ENCODE measurements at regions not wholly inside any gene's neighbourhood (a gene's known extent, or its start where the extent isn't known, plus 50 kb on each side); places are given as distances from the start of the nearest gene placed in this dataset.

DNA sequence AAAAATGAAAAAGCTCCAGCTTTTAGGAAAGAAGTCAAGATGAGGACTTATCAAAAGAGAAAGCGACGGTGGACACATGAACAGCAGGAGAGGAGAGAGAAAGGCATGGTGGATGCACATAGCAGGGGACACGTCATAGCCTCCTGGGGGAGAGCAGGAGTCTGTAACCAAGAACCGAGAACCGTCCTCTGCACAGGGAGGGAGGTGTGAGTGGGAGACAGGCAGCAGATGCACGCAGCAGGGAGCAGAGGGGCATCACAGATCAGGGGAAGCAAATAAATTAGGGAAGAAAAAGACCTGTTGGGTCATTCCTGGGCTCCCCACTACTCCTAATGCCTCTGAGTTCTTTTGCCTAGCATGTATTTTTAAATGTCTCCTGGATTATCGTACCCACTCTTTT lies 138.1 kb upstream of the RMST start:
- no peak for DNase-seq (ENCODE audit: low read depth in 2 of 2)

DNA sequence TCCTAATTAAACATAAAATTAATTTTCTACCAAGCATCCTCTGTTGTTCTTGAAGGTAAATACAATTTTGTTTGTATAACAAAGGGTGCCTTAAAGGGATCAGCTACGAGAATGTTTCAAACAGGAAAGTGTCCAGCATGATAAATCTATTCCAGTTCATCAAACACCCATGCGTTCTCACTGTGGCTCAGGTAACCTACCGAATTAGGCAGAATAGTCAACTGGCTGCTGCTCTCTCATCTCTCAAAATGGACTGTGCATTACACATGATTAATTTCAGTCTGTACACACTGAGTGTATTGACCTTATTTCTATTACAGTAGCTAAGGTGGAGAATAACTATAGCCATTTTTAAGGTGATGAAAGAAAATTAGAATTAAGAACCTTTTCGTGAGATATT lies 127.5 kb upstream of the RMST start:
- no peak for DNase-seq (ENCODE audit: low read depth in 2 of 2)

DNA sequence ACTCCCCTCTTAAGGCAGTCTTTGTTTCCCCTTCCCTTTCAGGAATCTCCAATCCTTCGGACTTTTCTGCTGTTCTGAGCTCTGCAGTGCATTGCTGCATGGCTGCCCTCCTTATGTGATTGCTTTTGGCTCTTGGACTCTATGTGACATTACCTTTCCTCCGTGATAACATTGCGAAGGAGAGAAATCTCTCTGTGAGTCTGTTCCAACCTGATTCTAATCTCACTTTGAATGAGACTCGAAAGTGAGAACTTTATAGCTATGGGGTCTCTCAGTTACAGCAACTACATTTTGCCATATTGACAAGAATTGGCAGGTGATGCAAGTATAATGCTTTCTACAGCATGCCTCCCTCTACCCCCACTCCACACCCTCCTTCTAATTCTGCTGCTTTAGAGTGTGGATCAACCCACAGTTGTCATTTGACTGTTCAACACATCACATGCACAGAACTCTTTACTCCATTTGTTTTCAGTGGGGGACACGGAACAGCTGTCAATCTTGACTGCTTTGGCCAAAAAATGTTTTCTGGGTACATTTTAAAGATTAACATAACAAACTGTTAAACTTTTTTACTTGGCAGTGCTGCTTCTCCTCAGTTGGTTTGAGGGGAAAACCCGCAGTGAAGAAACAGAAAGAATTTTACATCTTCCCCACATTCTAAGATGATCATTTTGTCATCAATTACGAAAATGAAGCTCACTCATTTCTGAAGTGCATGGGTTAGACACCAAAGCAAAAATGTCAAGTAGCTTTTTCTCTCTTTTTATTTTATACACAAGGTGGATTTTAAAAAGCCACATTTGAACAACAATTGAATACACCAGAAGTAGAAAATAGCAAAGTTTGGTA lies 125.5 kb upstream of the RMST start:
- no peak for DNase-seq (ENCODE audit: low read depth in 2 of 2)

DNA sequence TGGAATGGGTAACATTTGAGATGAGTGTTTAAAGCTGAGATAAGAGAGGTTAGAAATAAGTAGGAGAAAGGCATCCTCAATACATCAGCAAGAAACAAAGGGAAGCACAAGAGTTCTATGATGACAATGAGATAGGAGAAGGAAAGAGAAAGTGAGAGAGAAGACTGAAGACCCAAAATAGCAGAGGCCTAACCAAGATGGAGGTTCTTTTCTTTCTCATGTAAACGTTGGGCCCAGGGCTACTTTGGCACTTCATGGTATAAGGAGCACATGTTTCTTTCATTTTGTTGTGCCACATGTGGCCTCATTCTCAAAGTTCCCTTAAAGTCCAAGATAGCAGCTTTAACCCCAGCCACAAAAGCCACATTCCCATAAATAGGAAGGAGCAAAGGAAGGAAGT lies 120.5 kb upstream of the RMST start:
- no peak for DNase-seq (ENCODE audit: low read depth in 2 of 2)

DNA sequence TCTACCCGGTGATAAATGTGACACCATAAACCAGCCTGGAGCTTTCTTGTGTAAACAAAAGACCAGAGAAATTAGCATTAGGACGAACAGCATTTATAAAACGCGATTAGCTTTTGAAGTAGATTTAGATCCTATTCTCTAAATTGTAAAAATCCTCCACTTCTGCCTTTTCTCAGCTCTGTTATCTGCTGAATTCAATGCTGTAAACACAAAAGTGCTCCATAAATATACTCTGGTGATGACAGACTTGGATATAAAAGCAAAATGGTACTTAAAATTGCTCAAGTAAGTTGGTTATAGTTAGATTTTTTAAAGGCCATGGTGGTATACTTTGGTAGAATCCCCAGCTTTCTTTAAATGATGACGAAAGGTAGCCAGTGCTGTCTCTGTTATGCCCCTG lies 114.6 kb upstream of the RMST start:
- no peak for DNase-seq (ENCODE audit: low read depth in 2 of 2)

DNA sequence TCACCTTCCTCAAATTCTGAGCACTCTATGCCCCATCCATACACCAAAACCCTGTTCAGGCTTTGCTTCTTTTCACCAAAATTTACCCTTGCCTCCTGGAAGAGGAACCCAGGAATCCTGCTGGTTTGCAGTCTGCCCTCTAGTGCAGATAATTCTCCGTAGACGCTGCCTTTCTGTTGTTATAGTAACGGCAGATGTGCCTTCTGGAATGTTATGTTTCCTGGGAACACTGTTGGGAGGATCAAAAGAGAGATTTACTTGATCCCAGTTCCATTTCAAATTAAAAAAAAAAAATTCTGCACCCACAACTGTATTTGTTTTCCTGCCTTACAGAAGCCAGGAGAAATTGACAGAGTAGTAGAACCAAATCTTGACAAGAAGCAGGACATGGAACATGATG lies 104.2 kb upstream of the RMST start:
- no peak for DNase-seq (ENCODE audit: low read depth in 2 of 2)

DNA sequence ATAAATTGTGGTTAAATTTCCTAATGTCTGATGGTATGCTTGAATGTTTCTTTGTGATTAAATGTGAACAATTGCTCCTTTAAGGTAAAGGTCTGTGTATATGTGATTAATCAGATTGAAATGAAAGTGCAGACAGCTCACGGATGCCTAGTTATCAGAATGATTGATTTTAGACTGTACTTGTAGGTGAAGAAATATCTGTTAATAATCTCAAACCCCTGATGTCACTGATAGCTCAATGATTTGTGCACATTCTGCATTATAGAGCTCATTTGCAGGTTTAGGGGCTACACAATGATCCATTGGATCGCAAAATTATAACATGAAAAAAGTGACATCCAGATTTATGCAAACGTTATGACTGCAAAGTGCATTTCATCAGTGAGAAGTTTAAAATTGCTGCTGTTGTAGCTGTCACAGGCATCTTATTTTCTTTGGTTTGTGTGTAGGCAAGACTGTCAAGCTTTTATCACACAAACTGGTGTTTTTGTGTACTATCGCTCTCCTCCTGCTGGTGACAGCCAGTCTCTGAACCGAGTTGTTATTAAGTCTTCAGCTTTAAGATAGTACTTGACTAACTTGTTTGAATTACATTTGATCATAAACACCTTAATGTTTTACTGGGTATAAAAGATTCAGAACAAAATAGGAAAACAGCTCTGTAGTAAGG lies 103.4 kb upstream of the RMST start:
- no peak for DNase-seq (ENCODE audit: low read depth in 2 of 2)

DNA sequence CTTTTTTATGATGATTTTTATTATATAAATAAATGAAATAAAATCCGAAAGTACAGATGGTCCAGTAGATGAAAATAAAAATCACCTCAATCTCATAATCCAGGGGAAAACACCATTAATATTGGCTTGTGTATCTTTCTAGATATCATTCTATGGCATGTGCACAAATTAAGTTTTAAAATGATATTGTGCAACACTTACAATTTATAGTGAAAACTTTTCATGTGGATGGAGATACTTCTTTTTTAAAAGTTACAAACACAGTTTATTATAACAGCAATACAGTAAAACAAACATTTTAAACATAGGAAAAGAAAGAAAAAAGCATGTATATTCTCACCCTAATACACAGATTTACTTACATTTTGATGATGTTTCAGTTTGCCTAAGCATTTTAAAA lies 98.9 kb upstream of the RMST start:
- no peak for DNase-seq (ENCODE audit: low read depth in 2 of 2)

DNA sequence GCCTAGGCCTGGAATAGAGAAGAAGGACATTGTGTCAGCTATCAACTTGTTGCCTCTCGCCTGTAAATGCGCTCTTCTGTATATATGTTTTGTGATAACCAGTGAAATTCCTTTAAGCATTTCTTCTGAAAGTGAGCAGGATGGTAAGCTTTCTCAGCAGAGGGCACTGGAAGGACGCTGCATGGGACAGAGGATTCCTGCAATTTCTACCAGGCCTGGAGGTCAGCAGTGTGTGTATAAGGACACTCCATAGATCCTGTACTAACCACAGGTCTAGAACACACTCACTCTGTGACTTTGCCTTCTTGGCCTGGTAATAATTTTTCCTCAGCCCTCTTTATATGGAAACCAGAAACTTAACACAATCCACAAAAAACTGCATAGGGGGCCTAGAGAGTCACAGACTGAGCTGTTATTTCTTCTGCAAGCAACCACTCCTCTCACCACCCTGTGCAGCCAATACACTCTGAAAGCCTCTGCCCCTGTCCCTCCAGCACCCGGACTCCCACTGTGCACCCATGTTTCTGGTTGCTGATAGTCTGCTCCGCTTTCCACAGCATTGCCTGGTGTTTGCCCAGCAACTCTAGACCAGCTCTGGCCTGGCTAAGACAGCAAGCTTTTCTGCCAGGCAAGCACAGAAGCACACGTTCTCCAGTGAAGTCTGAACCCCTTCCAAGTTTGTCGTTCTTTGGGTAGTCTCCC lies 94.0 kb upstream of the RMST start:
- no peak for DNase-seq (ENCODE audit: low read depth in 2 of 2)

DNA sequence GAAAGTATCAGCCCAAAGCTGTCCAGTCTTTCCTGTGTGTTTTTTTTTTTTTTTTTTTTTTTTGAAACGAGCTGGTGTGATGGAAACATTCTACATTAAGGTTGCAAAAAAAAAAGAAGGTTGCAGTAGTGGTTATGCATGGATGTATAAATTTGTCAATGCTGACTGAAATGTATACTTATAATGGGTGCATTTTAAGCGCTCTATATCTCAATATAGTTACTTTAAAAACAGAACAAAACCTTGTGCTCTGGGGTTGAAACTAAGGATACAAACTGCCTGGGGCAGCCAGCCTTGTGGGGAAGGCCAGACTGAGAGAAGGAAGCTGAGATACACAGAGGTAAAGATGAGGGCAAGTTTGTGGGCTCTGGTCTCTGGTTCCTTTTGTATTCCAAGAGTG lies 87.3 kb upstream of the RMST start:
- DNase-seq (ENCODE audit: low read depth in 2 of 2), result no peak

DNA sequence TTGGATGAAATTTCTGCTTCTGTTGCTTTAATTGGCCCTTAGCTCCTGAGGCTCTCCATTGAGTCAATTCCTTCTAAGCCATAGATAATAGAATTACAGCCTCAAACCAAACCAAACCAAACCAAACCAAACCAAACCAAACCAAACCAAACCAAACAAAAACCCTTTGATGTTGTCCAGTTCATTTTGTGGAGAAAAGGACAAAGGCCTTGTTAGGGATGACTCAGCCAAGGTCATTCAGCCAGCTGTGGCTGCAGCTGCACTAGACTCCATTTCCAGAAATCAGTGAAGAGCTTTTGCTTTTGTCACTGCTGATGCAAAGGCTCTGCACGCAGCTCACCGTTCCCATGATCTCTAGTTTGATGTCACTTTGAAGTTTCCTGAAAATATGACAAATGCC lies 82.2 kb upstream of the RMST start:
- no peak for DNase-seq (ENCODE audit: low read depth in 2 of 2)

DNA sequence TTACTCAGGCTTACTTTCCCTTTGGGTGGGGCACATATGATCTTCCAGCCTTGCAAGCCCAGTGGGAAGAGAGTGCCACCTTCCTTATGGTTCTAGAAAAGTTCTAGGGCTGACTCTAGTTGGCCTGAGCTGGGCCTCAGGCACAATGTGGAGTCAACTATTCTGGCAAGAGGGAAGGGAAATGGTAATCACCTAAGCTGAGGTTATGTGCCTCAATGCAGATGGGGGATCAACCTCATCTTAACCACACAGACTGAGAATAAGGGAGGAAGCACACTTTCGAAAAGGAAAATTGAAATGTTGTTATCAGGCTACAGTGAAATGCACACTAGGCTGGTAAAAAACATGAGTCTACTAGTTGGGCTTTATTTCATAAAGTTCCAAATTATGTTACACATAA lies 77.5 kb upstream of the RMST start:
- DNase-seq (ENCODE audit: low read depth in 2 of 2), result no peak

DNA sequence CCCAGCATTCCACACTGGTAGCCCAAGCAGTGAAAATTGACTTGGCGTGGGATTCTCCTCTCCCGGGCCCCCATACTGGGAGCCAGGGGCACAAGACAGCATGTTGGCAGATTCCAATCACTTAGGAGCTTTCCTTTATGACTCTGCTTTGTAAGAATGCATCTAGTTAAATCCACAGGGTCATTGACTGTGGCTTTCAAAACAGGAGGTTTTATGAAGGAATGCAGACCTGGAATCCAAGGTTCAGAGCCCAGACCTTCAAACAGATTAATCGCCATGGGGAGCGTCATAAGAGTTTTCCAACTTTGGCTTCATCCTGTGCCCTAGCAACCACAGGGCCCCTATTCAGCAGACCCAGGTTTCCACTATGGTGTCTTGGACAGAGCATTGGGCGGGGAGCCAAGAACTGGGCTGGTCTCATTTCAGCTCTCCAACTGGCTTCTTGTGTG lies 76.4 kb upstream of the RMST start:
- DNase-seq (ENCODE audit: low read depth in 2 of 2), result no peak

DNA sequence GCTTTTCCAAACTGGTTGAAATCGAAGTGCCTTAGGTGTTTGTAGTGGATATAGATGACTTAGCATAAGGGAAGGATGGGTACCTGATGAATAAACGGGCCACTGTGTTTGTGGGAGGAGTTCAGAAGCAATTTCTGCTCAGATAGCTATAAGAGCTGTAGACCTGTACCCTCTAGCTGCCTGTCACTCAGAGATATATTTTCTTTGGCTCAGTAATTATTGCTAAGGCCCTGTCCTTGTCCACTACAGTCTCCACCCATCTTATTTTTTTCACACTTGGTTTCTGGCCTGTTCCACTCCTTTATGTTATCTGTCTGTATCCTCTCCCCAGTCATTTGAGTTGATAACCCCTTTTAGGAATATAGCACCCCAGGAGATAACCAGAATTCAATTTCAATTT lies 74.8 kb upstream of the RMST start:
- DNase-seq (ENCODE audit: low read depth in 2 of 2), result no peak

DNA sequence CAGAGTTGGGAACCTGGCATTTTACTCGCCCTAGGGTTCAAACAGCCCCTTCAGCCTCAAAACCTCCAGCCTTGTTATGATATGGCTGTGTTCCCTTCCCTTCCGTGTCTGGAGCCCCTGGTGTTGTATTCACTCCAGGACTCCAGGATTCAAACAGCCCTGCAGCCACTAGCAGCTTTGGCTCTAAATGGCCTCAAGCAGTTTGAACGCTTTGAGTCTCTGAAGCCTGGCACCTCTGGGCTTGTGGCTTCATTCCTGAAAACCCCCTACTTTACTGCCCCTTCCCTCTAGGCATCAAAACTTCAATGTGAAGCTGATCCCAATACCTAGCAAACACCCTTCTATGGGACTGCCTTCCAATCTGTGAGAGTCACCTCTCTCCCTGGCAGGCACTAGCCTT lies 67.9 kb upstream of the RMST start:
- DNase-seq (ENCODE audit: low read depth in 2 of 2), result no peak

DNA sequence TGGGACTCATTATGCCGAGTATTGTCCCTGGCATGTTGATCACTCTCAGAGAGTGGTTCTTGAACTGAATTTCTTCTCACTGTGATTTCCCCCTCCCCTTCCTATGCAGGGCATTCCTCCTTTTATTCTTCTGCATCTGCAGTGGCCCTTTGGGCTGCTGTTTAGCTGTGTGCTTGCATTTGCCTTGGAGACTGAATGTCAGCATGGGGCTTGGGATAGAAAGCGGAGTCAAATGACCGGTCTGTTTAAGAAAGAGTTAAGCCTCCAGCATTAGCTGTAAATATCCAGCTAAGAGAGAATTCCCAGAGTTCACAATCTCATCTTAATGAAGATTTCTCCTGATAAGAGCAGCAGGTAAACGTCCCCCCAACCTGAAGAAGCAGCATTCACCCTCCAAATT lies 65.6 kb upstream of the RMST start:
- DNase-seq (ENCODE audit: low read depth in 2 of 2), result no peak

DNA sequence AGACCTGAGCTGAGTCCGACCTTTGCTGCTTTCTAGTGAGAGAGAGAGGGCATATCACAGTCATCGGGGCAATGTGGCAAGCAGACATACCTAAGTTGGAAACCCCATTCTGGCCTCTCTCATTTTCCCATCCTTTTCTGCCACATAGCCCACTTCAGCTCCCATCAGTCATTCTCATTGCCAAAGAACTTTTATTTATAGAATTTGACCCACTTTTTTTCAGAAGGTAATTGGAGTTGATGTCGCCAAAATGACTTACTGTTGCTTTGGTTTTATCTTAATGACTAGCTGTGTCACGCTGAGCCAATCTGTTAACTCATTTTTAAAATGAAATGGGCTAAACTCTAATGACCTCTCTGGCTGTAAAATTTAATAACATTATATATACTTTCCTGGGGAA lies 63.9 kb upstream of the RMST start:
- DNase-seq (ENCODE audit: low read depth in 2 of 2), result no peak

DNA sequence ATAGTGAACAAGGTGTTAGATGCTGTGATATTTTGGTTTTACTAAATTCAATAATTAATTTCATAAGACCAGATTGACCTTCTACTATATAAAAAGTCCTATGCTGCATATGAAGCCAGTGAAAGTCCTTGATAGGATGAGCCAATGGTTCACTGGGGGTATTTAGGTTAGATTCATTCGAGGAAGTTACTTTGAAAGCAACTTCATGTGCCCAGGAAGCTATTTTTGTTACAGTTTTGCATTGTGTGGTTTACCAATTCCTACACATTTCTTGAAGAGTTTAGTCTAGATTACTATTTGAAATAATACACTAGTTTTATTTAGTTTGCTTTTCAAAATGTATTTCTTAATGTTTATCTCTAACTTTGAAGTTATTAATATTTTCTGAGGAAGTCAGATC lies 58.5 kb upstream of the RMST start:
- DNase-seq (ENCODE audit: low read depth in 2 of 2), result no peak

DNA sequence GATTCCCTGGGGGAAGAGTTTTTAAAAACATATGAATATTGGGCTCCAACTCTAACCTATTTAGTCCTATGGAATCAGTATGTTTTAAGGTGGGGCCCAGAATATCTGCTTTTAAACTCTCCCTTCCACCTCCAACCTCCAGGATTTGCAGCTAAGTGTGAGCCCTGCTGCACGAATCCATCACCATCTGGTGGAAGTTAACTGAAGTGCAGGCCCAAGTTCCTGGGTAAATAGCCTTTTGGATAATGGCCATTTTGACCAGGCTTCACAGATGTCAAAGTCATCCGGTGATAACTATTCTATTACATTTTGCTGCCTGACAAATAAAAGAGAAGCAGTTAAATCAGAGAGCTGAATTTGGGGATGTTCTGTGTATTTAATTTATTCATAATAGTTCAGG lies 58.1 kb upstream of the RMST start:
- DNase-seq (ENCODE audit: low read depth in 2 of 2), result no peak

DNA sequence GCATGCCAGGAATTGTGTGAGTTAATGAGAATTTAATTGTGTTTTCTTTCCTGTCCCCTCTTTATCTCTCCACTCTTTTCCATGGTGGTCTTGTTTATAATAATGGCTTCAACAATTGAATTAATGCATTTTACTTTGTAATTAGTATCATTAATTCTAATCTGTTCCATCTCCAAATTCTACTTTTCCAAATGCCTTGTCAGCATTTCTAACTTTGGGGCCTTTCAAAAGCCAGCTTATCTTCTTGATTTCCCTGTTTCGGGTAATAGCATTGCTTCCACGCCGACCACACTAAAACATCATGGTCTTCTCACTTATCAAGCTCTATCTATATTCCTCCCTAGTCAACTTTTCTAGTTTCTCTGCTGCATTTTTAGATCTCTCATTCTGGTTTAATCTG lies 54.2 kb upstream of the RMST start:
- no peak for DNase-seq (ENCODE audit: low read depth in 2 of 2)

DNA sequence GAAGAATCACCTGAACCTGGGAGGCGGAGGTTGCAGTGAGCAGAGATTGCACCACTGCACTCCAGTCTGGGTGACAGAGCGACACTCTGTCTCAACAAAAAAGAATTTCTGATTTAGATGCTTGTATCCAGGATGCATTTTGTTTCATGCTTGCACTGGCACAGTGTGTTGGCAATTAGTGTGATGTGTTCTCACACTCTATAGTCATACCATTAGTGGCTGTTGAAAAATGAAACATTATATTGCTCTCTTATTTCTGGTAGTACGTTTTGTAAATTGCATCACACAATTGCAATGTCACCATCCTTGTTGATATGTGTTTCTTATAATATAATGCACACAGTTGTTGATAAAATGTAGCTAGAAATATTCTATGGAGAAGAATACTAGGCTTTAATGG lies 51.3 kb upstream of the RMST start:
- DNase-seq (ENCODE audit: low read depth in 2 of 2), result no peak

All from fibroblast of skin of left biceps (primary cell).